GM12892 (cell line): ENCODE measurements at regions not wholly inside any gene's neighbourhood (a gene's known extent, or its start where the extent isn't known, plus 50 kb on each side); places are given as distances from the start of the nearest gene placed in this dataset.

Experiments used
- POLR2A ChIP-seq: IDR thresholded peaks from 2 replicates; pipeline ENCODE4 v1.6.1; 2011; ENCODE audit warnings: low read depth, low read length, control low read depth
- TAF1 ChIP-seq: IDR thresholded peaks from 2 replicates; pipeline ENCODE4 v1.6.1; 2011; ENCODE audit warnings: low read depth, mild to moderate bottlenecking, control low read depth, low read length, borderline replicate concordance

- TF ChIP-seq TAF1 = no peak
- TF ChIP-seq POLR2A = no peak
These were observed 97.0 kb downstream of the NRN1 start for GRCh38 chr6:5909721-5910120.
